ACC112 (cell line): ENCODE measurements at regions not wholly inside any gene's neighbourhood (a gene's known extent, or its start where the extent isn't known, plus 50 kb on each side); places are given as distances from the start of the nearest gene placed in this dataset.
"Not testable (repeated sequence)": the region's sequence is repeated elsewhere in the genome, so short reads cannot be mapped to it uniquely, and the experiment has no call there.

ENCODE experiments used
- H2AFZ ChIP-seq: fragments of 200-600 bp; sonication (generic); one replicate; pipeline ENCODE4 v1.6.0; 2017; ENCODE audit warnings: antibody characterized with exemption, low read length; ENCODE audit not compliant: unreplicated experiment
- H3K27ac ChIP-seq: fragments of 200-600 bp; sonication (generic); 2 replicates; pipeline ENCODE4 v1.5.1; 2014; ENCODE audit warnings: low read depth, mild to moderate bottlenecking, antibody characterized with exemption, low read length, moderate library complexity
- H3K27me3 ChIP-seq: fragments of 200-600 bp; sonication (generic); 2 replicates; pipeline ENCODE4 v1.6.1; 2014; ENCODE audit warnings: mild to moderate bottlenecking, antibody characterized with exemption, low read length, moderate library complexity, mixed read lengths; ENCODE audit not compliant: insufficient read depth
- H3K36me3 ChIP-seq: fragments of 200-600 bp; sonication (generic); 2 replicates; pipeline ENCODE4 v1.6.1; 2016; ENCODE audit warnings: mild to moderate bottlenecking, antibody characterized with exemption, low read length, moderate library complexity, mixed read lengths; ENCODE audit not compliant: insufficient read depth
- H3K4me1 ChIP-seq: fragments of 200-600 bp; sonication (generic); one replicate; pipeline ENCODE4 v1.6.1; 2016; ENCODE audit warnings: low read length, mixed read lengths; ENCODE audit not compliant: insufficient read depth, unreplicated experiment, control insufficient read depth
- H3K4me3 ChIP-seq: fragments of 200-600 bp; sonication (generic); 2 replicates; pipeline ENCODE4 v1.5.1; 2014; ENCODE audit warnings: mild to moderate bottlenecking, low read depth, low read length
- H3K79me2 ChIP-seq: fragments of 200-600 bp; sonication (generic); one replicate; pipeline ENCODE4 v1.6.0; 2016; ENCODE audit warnings: low read length; ENCODE audit not compliant: control insufficient read depth, unreplicated experiment, insufficient read depth

GRCh38 chr5:174528821-174529544, 195.4 kb upstream of the MSX2 start:
- H3K4me1 ChIP-seq = peaks cover 18% of the 10 kb centered on the region
- H3K79me2 ChIP-seq = no peaks in the 10 kb centered on the region
- H3K27ac ChIP-seq = no peak overlapping the region

GRCh38 chr5:174529925-174530681, 194.3 kb upstream of the MSX2 start:
- no peak overlapping the region for H3K27ac ChIP-seq
- H3K79me2 ChIP-seq = no peaks in the 10 kb centered on the region
- no peaks in the 10 kb centered on the region for H3K27me3 ChIP-seq
- peaks cover 22% of the 10 kb centered on the region for H3K4me1 ChIP-seq
- no peak overlapping the region for H2AFZ ChIP-seq
- no peaks in the 10 kb centered on the region for H3K36me3 ChIP-seq
- no peak overlapping the region for H3K4me3 ChIP-seq

More at GRCh38 chr5:174528821-174529544, 195.4 kb upstream of the MSX2 start:
- no peaks in the 10 kb centered on the region for H3K27me3 ChIP-seq
- H2AFZ ChIP-seq = no peak overlapping the region
- H3K36me3 ChIP-seq = no peaks in the 10 kb centered on the region
- no peak overlapping the region for H3K4me3 ChIP-seq

- Histone ChIP-seq H2AFZ (no peak overlapping the region), H3K27ac (no peak overlapping the region), H3K4me3 (no peak overlapping the region), H3K27me3 (no peaks in the 10 kb centered on the region), H3K36me3 (no peaks in the 10 kb centered on the region), H3K4me1 (peaks cover 22% of the 10 kb centered on the region), H3K79me2 (no peaks in the 10 kb centered on the region)
These were observed 192.6 kb upstream of the MSX2 start for GRCh38 chr5:174531782-174532191.

GRCh38 chr5:174532455-174533453, 191.6 kb upstream of the MSX2 start:
- H3K27ac ChIP-seq = peak overlapping the region; percentile 80
- peak overlapping the region; percentile 39 for H2AFZ ChIP-seq
- H3K4me1 ChIP-seq = peaks cover 22% of the 10 kb centered on the region

GRCh38 chr5:174533751-174534241, 190.6 kb upstream of the MSX2 start:
- H3K27ac ChIP-seq = peak overlapping the region; percentile 80
- H2AFZ ChIP-seq = no peak overlapping the region
- no peaks in the 10 kb centered on the region for H3K79me2 ChIP-seq
- peaks cover 22% of the 10 kb centered on the region for H3K4me1 ChIP-seq
- no peaks in the 10 kb centered on the region for H3K36me3 ChIP-seq
- peak overlapping the region; percentile 50; the same call in 1 of the 2 replicates for H3K4me3 ChIP-seq
- no peaks in the 10 kb centered on the region for H3K27me3 ChIP-seq

More at GRCh38 chr5:174532455-174533453, 191.6 kb upstream of the MSX2 start:
- no peaks in the 10 kb centered on the region for H3K27me3 ChIP-seq
- no peaks in the 10 kb centered on the region for H3K36me3 ChIP-seq
- H3K79me2 ChIP-seq = no peaks in the 10 kb centered on the region
- peak overlapping the region; percentile 50; the same call in 1 of the 2 replicates for H3K4me3 ChIP-seq

GRCh38 chr5:174535669-174536068, 188.7 kb upstream of the MSX2 start:
- no peak overlapping the region for H3K4me3 ChIP-seq
- H2AFZ ChIP-seq = no peak overlapping the region
- H3K4me1 ChIP-seq = peaks cover 22% of the 10 kb centered on the region
- H3K36me3 ChIP-seq = no peaks in the 10 kb centered on the region
- no peak overlapping the region for H3K27ac ChIP-seq
- no peaks in the 10 kb centered on the region for H3K27me3 ChIP-seq
- H3K79me2 ChIP-seq = no peaks in the 10 kb centered on the region

- H3K79me2 ChIP-seq, H3K36me3 ChIP-seq, H3K4me3 ChIP-seq, H3K27ac ChIP-seq, H2AFZ ChIP-seq, H3K4me1 ChIP-seq, H3K27me3 ChIP-seq: not testable (repeated sequence)
These were observed 184.6 kb upstream of the MSX2 start for GRCh38 chr5:174539823-174540222.

- no peak overlapping the region for H2AFZ ChIP-seq
- no peak overlapping the region for H3K27ac ChIP-seq
- H3K4me3 ChIP-seq = no peak overlapping the region
- H3K27me3 ChIP-seq = no peaks in the 10 kb centered on the region; the same call in 1 of the 2 replicates
- H3K4me1 ChIP-seq = no peaks in the 10 kb centered on the region
- H3K36me3 ChIP-seq = no peaks in the 10 kb centered on the region
- H3K79me2 ChIP-seq = no peaks in the 10 kb centered on the region
These were observed 182.3 kb upstream of the MSX2 start for GRCh38 chr5:174542037-174542436.

- no peak overlapping the region for H2AFZ ChIP-seq
- no peaks in the 10 kb centered on the region; the same call in 1 of the 2 replicates for H3K27me3 ChIP-seq
- H3K36me3 ChIP-seq = no peaks in the 10 kb centered on the region
These were observed 181.9 kb upstream of the MSX2 start for GRCh38 chr5:174542471-174542870.

GRCh38 chr5:174545926-174546325, 178.5 kb upstream of the MSX2 start:
- no peaks in the 10 kb centered on the region for H3K36me3 ChIP-seq
- H3K4me1 ChIP-seq = no peaks in the 10 kb centered on the region
- H3K27ac ChIP-seq = no peak overlapping the region

More at GRCh38 chr5:174542471-174542870, 181.9 kb upstream of the MSX2 start:
- Histone ChIP-seq H3K79me2 (no peaks in the 10 kb centered on the region), H3K4me1 (no peaks in the 10 kb centered on the region), H3K27ac (no peak overlapping the region), H3K4me3 (no peak overlapping the region)

More at GRCh38 chr5:174545926-174546325, 178.5 kb upstream of the MSX2 start:
- H3K79me2 ChIP-seq = no peaks in the 10 kb centered on the region
- H3K4me3 ChIP-seq = no peak overlapping the region
- H3K27me3 ChIP-seq = no peaks in the 10 kb centered on the region; the same call in 1 of the 2 replicates
- no peak overlapping the region for H2AFZ ChIP-seq
